Lower leg skin (tissue), 3 donors: ENCODE measurements at regions not wholly inside any gene's neighbourhood (a gene's known extent, or its start where the extent isn't known, plus 50 kb on each side); places are given as distances from the start of the nearest gene placed in this dataset.

Experiments used
- CTCF ChIP-seq, 3 donors: fragments of 450-650 bp; IDR thresholded peaks; one replicate each; pipeline ENCODE4 v1.5.1; 2016; ENCODE audit warnings: antibody characterized with exemption in 3 of 3, mild to moderate bottlenecking in 3 of 3, moderate library complexity in 2 of 3
- POLR2A ChIP-seq, 2 donors: fragments of 450-650 bp; IDR thresholded peaks; one replicate each; pipeline ENCODE4 v1.6.1; 2016 to 2017; ENCODE audit warnings: antibody characterized with exemption in 2 of 2, mild to moderate bottlenecking in 1 of 2, moderate library complexity in 1 of 2

GRCh38 chr17:27091043-27091497, 202.8 kb upstream of the WSB1 start:
- TF ChIP-seq CTCF (IDR thresholded peaks at IDR 0.05) (no peak), POLR2A (IDR thresholded peaks at IDR 0.05) (no peak)
